ENCODE measurements at regions not wholly inside any gene's neighbourhood (a gene's known extent, or its start where the extent isn't known, plus 50 kb on each side); places are given as distances from the start of the nearest gene placed in this dataset.

GRCh38 chr5:158084292-158084691, 225.3 kb upstream of the CLINT1 start:
- no peak for DNase-seq (ENCODE audit: low read depth in 3 of 3, low spot score in 2 of 3)

DNA sequence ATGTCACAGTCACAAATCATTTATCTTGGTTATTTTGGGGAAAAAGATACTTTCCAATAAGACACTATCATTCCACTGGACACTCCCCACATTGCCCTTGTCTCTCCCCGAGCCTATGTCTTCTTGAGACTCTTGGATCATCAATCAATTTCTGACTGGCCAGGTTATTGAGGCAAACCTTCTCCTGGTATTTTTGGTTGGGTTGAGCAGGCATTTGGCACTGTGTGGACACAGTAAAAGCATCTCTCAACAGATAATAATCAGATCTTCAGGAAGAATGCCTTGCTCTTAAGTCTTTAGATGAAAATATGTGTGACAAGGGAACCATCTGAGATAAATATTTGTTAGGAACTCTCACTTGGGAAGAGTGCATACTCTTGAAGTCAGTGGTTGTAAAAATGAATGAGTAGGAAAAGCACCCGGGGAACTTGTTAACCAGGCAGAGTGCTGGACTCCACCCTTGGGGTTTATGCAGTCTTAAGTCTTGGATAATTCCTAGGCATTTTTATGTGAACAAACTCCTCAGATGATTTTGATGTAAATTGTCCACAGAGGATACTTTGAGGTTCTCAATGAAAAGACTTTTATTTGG, 223.8 kb upstream of the CLINT1 start:
- no peak for DNase-seq (ENCODE audit: low read depth in 3 of 3, low spot score in 2 of 3)

DNA sequence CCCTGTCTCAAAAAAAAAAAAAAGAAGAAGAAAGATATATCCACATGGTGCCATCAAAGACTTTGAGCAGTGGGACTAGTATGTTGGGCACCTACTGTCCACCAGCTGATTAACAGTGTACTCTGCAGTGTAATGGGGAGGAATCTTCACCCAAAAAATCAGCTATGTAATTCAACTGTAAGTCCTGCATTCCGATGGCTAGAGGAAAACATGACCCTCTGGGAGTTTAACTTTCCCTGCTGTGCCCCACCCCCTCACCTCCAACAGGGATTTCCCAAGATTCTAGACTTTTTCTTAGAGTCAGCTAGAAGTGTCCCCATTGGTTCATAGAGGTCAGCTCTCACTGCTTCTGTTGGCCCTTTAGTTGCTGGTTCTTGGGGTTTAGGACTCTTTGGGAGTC, 221.2 kb upstream of the CLINT1 start:
- DNase-seq (ENCODE audit: low read depth in 3 of 3, low spot score in 2 of 3), result no peak

GRCh38 chr5:158079097-158079496, 220.2 kb upstream of the CLINT1 start:
- DNase-seq (ENCODE audit: low read depth in 3 of 3, low spot score in 2 of 3), result no peak

DNA sequence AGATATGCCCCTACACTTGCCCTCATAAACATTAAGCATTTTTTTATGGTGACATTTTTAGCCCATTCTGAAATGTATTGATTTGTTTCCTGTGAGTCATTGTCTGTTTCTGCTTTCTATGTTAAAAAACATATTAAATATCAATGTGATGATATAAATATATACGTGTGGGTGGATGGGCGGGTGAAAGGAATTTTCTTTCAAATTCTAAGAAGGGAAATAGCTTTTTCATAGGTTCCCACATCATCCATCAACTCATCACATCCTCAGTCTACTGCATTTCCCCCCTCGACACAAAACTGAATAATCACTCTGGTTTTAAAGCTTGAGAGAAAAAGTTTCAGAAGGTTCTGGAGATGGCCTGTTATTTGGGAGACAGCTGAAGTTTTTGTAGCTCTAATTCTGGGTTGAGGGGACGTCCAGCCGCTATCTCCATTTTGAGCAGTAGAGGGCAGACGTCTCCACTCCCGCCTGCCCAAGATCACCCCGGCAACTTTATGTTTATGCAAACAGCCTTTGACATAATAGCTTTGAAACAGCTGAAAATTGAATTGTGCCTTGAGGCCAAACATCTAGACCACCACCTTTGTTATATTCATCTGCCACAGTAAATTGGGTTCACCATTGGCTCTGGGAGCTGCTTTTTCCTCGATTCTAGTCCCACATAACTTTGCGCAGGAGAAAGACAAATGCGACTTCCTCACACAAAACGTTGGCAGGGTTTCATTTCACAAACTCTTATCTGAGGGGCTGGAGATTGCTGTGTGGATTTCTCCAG, 216.2 kb upstream of the CLINT1 start:
- peak; percentile 71 to 89 (median 76) for DNase-seq (ENCODE audit: low read depth in 3 of 3, low spot score in 2 of 3)

DNA sequence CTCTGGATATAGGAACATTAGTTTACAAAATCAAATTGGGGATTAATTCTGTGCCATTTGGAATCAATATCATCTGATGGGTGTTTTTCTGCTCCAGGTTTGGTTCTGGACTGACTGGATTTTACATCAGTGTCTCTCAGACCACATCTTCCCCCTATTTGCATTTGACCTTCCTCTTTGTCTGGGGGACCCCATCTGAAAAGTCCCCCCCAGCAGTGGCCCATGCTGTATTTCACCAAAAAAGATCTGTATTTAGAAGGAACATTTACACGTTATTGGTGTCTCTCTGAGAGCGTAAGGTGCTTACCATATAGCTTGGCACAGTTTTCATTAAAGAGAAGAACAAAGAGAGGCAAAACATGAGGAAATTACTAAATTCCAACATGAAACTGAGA, 215.6 kb upstream of the CLINT1 start:
- no peak for DNase-seq (ENCODE audit: low read depth in 3 of 3, low spot score in 2 of 3)

- no peak for DNase-seq (ENCODE audit: low read depth in 3 of 3, low spot score in 2 of 3)
Measured at GRCh38 chr5:158070859-158071258, 211.9 kb upstream of the CLINT1 start.

DNA sequence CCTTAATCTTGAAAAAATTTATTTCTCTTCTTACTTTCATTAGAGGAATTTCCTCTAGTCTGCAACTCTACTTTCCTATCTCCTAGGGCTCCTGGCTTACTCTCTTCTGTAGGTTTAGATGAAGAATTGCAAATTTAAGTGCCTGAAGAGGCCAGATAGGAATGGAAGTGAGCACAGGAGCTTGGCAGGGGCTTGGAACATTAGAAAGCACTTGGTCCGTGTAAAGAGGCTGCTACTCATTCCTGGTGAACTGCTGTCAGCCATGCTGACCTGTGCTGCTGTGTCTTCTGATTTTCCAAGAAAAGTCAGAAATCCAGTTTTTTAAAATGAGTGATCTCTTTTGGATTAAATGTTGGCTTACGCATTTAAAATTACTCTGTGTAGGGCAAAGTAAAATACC, 210.9 kb upstream of the CLINT1 start:
- DNase-seq (ENCODE audit: low read depth in 3 of 3, low spot score in 2 of 3), result no peak

- DNase-seq (ENCODE audit: low read depth in 3 of 3, low spot score in 2 of 3), result no peak
Measured at GRCh38 chr5:158068964-158069363, 210.0 kb upstream of the CLINT1 start.

DNA sequence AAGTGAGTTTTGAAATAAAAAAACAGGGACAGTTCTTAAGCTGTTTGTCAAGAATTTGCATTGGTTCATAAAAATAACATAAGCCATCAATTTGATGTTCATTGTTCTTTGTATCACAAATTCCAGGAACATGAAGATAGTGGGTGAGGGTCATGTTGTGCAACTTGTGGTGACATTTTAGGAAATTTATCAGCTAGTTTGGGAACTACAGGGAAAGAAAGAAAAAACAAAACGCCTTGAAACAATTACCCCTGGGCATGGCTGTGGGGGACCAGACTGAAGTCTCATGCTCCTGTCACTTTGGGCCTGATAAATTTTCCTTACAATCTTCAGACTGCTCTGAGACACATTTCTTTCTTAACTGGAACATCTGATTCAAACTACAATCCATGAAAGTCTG, 207.1 kb upstream of the CLINT1 start:
- DNase-seq (ENCODE audit: low read depth in 3 of 3, low spot score in 2 of 3), result no peak

DNA sequence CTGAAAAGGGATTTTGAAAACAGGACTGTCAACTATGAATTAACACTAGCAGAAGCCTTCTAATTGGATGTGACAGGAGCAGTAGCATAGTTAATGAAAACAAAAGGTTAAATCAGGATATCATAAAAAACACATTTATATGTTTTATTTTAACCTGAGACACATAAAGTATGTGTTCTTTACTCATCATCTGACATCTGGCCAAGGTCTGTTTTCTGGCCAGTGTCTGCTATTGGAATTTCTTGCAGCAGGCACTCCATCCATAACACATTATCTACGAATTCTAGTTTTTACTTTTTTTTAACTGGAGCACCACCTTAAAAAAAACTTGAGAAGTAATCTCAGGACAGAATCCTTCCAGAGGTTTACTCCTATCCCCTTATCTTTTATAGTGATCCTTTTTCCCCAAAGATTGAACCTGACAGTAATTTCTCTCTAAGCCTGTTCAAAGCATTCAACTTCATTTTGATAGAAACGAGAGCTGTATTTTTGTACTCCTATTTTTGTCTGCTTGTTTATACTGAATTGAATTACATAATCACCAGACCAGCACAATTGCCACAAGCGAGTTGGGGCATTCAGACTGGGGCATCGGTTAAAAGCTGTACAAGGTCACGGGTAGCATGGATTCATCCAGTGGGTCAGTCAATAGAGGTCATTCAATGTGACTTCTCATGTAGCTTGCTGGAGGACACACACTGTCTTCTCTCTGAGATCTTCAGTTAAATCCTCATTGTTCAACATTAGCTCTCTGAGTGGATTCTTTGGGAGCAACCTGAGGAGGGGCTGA, 205.6 kb upstream of the CLINT1 start:
- DNase-seq (ENCODE audit: low read depth in 3 of 3, low spot score in 2 of 3), result no peak

GRCh38 chr5:158063052-158063451, 204.1 kb upstream of the CLINT1 start:
- no peak for DNase-seq (ENCODE audit: low read depth in 3 of 3, low spot score in 2 of 3)

GRCh38 chr5:158061451-158061850, 202.5 kb upstream of the CLINT1 start:
- no peak for DNase-seq (ENCODE audit: low read depth in 3 of 3, low spot score in 2 of 3)

DNA sequence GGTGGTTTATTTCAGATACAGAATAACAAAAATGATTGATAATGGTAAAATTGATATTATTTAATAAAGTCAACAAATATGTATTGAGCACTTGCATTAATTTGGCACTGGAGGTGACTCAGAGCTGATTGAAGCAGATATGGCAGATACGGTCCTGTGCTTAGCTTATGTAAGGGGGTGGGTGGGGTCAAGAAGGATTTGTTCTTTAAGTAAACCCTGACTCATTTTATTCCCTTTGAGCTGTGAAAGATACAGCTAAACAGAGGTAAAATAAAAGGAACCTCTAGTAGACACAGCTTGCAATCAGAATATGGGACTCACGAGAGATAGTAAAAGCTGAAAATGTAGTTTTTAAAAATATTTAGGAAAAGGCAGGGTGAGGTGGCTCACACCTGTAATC, 201.3 kb upstream of the CLINT1 start:
- no peak for DNase-seq (ENCODE audit: low read depth in 3 of 3, low spot score in 2 of 3)

DNA sequence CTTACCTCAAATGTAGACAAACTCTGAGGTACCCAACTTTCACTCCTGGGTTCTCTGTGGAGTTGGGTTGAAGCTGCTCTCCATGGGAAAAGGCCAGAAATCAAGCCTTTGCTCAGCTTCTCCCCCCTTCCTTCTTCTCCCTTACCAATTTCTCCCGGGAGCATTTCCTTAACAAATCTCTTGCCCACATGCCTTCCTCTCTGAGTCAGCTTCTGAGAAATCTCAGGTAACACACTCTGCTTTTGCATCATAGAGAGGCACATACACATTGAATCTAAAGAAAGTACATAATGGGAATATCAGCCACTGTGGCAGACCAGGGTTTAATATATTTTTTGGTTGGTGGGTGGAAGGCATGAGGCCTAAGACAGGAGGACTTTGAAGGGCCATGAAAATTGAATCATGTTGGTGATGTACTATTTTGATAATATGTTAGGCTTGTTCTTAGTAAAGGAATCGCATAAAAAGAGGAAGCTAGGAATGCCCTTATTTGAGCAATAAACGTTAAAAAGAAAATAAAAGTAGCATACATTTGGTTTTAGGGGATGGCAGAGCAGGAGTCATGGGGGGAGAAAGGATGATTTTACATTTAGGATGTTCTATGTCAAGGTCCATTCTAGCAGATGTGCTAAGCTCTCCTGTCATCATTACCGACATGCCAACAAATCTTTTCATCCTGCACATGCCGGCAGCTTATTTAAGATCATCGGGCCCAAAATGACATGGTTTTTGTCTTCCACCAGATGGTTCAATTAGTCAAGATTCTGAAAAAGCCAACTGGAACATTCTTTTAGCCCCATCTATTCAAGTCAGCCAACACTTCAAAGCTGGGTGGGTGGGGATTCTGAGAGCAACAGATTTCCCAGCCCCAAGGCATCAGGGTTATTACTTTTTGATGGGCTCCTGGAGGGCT, 199.5 kb upstream of the CLINT1 start:
- no peak for DNase-seq (ENCODE audit: low read depth in 3 of 3, low spot score in 2 of 3)

GRCh38 chr5:158056130-158056825, 197.3 kb upstream of the CLINT1 start:
- no peak for DNase-seq (ENCODE audit: low read depth in 3 of 3, low spot score in 2 of 3)

DNA sequence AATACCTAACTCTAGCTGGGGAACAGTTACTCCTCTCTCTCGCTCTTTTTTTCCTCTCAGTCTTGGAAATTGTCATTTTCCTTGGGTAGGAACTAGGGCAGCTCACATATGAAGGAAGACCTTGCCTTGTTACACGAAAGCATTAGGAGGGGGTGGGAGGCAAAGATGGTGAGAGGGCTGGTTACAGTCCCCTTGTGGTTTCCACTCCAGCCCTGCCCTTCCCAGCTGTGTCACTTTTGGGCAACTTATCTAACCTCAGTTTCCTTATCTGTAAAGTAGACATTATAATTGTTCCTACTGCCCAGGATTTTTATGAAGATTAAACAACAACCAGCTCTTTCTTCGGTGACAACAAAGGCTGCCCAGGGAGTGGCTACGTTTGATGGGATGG, 196.2 kb upstream of the CLINT1 start:
- no peak for DNase-seq (ENCODE audit: low read depth in 3 of 3, low spot score in 2 of 3)

DNA sequence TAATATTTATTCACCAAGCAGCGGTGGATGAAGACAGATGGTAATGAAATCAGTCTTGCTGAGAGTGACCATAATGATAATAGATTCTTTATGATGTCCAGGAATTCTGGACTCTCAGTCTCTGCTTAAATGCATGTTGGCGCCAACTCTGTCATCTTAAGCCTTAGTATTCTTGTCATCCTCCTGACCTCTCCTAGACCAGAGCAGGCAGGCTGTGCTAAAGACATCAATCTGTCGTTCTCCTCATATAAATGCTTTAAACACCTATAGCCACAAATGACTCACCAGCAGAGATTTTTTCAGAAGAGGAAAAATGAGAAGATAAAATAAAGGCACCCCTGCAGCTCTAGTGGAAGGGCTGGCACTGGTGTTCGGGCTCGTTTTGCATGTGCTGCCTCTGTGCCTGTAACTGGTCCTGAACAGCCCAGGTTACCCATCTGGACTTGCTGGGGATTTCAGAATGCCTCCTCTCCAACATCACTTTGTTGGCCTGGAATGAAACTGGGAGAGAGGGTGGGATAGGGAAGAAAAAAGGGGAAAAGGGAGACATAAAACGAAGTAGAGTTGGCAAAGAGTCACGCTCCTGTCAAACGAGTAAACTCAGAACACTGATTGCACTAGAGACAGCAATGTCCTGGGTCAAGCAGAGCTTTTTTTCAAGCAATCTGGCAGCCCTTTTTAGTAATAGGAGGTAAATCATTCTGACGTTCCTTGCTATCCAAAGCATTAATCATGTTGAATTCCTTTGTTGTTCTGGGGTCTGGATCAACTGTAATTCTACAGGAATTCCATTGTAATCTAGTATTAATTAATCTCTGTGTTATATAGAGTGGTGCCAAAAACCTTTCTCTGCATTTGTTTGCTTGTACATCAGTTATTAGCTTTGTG, 195.5 kb upstream of the CLINT1 start:
- DNase-seq (ENCODE audit: low read depth in 3 of 3, low spot score in 2 of 3), result peak in 2 of 3 donors; percentile 15 to 53

GRCh38 chr5:158051036-158051435, 192.1 kb upstream of the CLINT1 start:
- DNase-seq (ENCODE audit: low read depth in 3 of 3, low spot score in 2 of 3), result no peak
